ENCODE measurements at regions not wholly inside any gene's neighbourhood (a gene's known extent, or its start where the extent isn't known, plus 50 kb on each side); places are given as distances from the start of the nearest gene placed in this dataset.

- TF ChIP-seq POLR2A (IDR thresholded peaks at IDR 0.05; ENCODE audit: low read length) (no peak), GATA1 (IDR thresholded peaks at IDR 0.05; ENCODE audit: low read depth, low read length) (no peak)
These were observed 70.5 kb upstream of the PRL start for GRCh38 chr6:22367346-22367745.

All from erythroblast (primary cell).